Esophagus squamous epithelium (tissue), 5 donors: ENCODE measurements at regions not wholly inside any gene's neighbourhood (a gene's known extent, or its start where the extent isn't known, plus 50 kb on each side); places are given as distances from the start of the nearest gene placed in this dataset.

Experiments used
- DNase-seq: peaks from one replicate; lab custom pipeline; 2025; lab: John Stamatoyannopoulos, UW
- H3K27ac ChIP-seq, 4 donors: fragments of 200-600 bp; sonication (generic); one replicate each; pipeline ENCODE4 v1.5.1; 2016 to 2019; ENCODE audit warnings: mild to moderate bottlenecking in 1 of 4
- H3K27me3 ChIP-seq, 4 donors: fragments of 200-600 bp; sonication (generic); 1 replicate in 3 of 4; 2 replicates in 1 of 4; pipeline versions ENCODE4 v1.5.1 to v1.6.0; 2017 to 2021; ENCODE audit warnings: antibody characterized with exemption in 1 of 4
- H3K36me3 ChIP-seq, 3 donors: fragments of 200-600 bp; sonication (generic); one replicate each; pipeline ENCODE4 v1.5.1; 2016 to 2019
- H3K4me1 ChIP-seq, 3 donors: fragments of 200-600 bp; sonication (generic); one replicate each; pipeline ENCODE4 v1.5.1; 2017 to 2019
- H3K4me3 ChIP-seq, 4 donors: fragments of 200-600 bp; sonication (generic); 1 replicate in 3 of 4; 2 replicates in 1 of 4; pipeline ENCODE4 v1.5.1; 2016 to 2019; ENCODE audit warnings: mild to moderate bottlenecking in 2 of 4, moderate library complexity in 1 of 4
- H3K9me3 ChIP-seq, 3 donors: fragments of 200-600 bp; sonication (generic); one replicate each; pipeline ENCODE4 v1.5.1; 2016 to 2019
- POLR2A ChIP-seq, 4 donors: fragments of 450-650 bp; IDR thresholded peaks; one replicate each; pipeline ENCODE4 v1.6.1; 2017; ENCODE audit warnings: antibody characterized with exemption in 4 of 4, mild to moderate bottlenecking in 4 of 4, moderate library complexity in 3 of 4
- WGBS, 2 donors: methylation state at CpG; one replicate each; pipeline ENCODE4 v1.1.5; 2018; 5-methylcytosine and 5-hydroxymethylcytosine counted together
- intact Hi-C: fragments of 100-400 bp; cut with DNase I; formaldehyde crosslinking; loops from one replicate; pipeline ENCODE4 v1.15.0; 2022
- TF ChIP-seq, protein P1 (sequence below), 6 experiments: fragments of 450-650 bp in 4 of 6; fragments of 200-600 bp in 2 of 6; sonication (generic) in 2 of 6; IDR thresholded peaks; one replicate each; pipeline ENCODE4 v1.5.1; 2016 to 2019; ENCODE audit warnings: antibody characterized with exemption in 6 of 6, mild to moderate bottlenecking in 4 of 6, moderate library complexity in 4 of 6
- donor health status: DM: yes; HTN: yes; CAD: no.

DNA sequence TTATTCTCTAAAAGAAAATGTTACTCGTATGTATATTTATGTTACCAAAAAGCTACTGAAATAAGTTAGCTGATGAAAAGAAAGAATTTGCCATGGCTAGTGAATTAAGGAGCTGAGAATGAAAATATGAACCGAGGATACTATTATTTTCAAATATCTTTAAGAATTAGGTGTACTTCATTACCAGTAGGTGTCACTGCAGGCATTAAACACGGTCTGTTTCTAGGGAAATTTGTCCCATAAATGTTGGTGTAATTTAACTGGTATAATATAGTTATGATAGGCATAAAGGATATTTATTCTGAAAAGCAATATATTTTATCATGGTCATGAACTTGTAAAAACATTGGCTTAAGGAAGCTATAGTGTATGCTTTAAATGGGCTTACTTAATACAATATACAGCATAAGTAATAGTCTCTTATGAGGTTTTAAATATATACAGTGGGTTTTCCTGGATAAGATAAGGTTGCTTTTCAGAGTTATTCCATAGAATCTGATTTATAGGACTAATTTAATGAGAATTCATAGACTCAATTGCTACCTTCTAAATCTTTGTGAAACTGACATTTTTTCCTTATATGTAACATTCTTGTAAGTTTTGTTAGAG is 72.4 kb upstream of the MPDZ start:
- H3K36me3 ChIP-seq: no peaks in the 10 kb centered on the region
- intact Hi-C loops: no loop called here
- H3K27me3 ChIP-seq: no peaks in the 10 kb centered on the region
- H3K4me3 ChIP-seq: no peak overlapping the region
- 4 to 8% methylated on average over 3 of the region's 3 CpGs for WGBS, 2 donors
- TF ChIP-seq POLR2A (IDR thresholded peaks at IDR 0.05): no peak
- TF ChIP-seq, protein P1, sequence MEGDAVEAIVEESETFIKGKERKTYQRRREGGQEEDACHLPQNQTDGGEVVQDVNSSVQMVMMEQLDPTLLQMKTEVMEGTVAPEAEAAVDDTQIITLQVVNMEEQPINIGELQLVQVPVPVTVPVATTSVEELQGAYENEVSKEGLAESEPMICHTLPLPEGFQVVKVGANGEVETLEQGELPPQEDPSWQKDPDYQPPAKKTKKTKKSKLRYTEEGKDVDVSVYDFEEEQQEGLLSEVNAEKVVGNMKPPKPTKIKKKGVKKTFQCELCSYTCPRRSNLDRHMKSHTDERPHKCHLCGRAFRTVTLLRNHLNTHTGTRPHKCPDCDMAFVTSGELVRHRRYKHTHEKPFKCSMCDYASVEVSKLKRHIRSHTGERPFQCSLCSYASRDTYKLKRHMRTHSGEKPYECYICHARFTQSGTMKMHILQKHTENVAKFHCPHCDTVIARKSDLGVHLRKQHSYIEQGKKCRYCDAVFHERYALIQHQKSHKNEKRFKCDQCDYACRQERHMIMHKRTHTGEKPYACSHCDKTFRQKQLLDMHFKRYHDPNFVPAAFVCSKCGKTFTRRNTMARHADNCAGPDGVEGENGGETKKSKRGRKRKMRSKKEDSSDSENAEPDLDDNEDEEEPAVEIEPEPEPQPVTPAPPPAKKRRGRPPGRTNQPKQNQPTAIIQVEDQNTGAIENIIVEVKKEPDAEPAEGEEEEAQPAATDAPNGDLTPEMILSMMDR (IDR thresholded peaks at IDR 0.05): peak in 4 of 6 experiments; percentile 40 to 68 (median 58)
- H3K9me3 ChIP-seq: no peaks in the 10 kb centered on the region
- no peak for DNase-seq
- no peaks in the 10 kb centered on the region for H3K4me1 ChIP-seq
- H3K27ac ChIP-seq: no peak overlapping the region

DNA sequence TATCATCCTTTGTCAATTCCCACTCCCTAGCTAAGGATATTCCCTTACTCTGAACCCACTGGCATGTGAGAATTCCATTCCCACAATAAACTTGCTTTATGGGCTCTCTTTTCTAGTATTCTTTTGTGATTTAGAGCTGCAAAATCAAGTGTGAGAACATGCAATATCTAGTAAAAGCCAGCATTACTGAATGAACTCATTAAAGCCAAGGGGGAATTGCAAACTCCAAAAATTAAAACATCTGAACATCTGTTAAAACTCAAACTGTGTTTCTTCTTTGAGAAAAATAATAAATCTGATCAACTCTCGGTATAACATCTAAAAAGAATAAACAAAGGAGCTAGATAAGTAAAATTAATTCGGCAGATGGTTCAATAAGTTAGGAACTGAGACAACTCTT is 53.1 kb upstream of the MPDZ start:
- 62 to 77% methylated on average over 2 of the region's 2 CpGs for WGBS, 2 donors
- TF ChIP-seq, protein P1 (IDR thresholded peaks at IDR 0.05): no peak
- no peak for TF ChIP-seq POLR2A (IDR thresholded peaks at IDR 0.05)
- no peaks in the 10 kb centered on the region for H3K27me3 ChIP-seq
- H3K4me3 ChIP-seq: no peak overlapping the region
- intact Hi-C loops: no loop called here
- no peak for DNase-seq
- H3K4me1 ChIP-seq: no peaks in the 10 kb centered on the region
- H3K27ac ChIP-seq: no peak overlapping the region
- no peaks in the 10 kb centered on the region for H3K9me3 ChIP-seq
- no peaks in the 10 kb centered on the region for H3K36me3 ChIP-seq

DNA sequence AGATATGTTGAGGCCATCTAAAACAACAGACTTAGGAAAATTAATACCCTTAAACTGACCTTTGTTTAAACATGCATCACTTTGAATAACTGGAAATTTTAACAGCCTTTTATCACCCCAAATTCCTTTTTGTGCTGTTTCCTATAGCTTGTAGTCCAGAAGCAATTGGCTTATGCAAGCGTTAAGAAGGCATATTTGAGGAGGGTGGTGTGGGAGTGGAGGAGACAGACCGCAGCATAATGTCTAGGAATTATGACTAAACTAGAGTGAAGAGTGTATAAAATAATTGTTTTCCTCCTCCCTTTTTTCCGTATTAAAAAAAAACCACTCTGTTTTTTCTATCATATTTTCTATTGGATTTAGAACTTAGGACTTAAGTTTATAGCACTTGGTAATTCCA is 51.8 kb upstream of the MPDZ start:
- H3K36me3 ChIP-seq: no peaks in the 10 kb centered on the region
- H3K27me3 ChIP-seq: no peaks in the 10 kb centered on the region
- no peak overlapping the region for H3K27ac ChIP-seq
- no peaks in the 10 kb centered on the region for H3K4me1 ChIP-seq
- no peak overlapping the region for H3K4me3 ChIP-seq
- TF ChIP-seq, protein P1 (IDR thresholded peaks at IDR 0.05): no peak
- TF ChIP-seq POLR2A (IDR thresholded peaks at IDR 0.05): no peak
- 81 to 89% methylated on average over 3 of the region's 3 CpGs for WGBS, 2 donors
- DNase-seq: no peak
- intact Hi-C loops: no loop called here
- no peaks in the 10 kb centered on the region for H3K9me3 ChIP-seq

DNA sequence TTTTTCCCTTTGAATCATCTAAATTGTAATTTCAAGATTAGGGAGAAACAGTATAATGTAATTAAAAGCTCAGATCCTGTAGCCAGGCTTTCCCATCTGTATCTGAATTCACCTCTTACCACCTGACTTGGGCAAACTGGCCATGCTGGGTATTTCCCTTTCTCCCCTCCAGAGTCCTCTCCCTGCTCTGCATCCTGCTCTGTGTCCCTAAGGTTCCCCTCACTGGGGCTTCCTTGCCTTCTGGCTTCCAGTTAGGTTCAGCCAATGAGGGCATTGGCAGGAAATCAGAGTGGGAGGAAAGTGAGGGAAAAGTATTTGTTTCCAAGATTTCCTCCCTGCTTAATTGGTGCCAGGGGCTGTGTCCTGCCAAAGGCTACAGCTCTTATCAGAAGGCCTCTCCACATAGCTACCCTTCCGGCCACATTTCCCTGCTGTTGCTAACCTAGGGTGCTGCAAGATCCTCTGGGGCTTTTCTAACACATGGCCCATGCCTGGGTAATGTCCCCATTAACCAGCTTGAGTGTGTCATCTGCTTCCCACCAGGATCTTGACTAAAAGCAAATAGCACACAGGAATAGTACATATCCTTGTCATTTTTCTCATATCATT is 51.0 kb upstream of the MPDZ start:
- H3K36me3 ChIP-seq: no peaks in the 10 kb centered on the region
- 78 to 83% methylated on average over 1 of the region's 1 CpG for WGBS, 2 donors
- H3K9me3 ChIP-seq: no peaks in the 10 kb centered on the region
- H3K27me3 ChIP-seq: no peaks in the 10 kb centered on the region
- TF ChIP-seq, protein P1 (IDR thresholded peaks at IDR 0.05): no peak
- no peak for TF ChIP-seq POLR2A (IDR thresholded peaks at IDR 0.05)
- no peak overlapping the region for H3K27ac ChIP-seq
- intact Hi-C loops: no loop called here
- H3K4me1 ChIP-seq: no peaks in the 10 kb centered on the region
- H3K4me3 ChIP-seq: no peak overlapping the region
- no peak for DNase-seq
